ENCODE measurements at regions not wholly inside any gene's neighbourhood (a gene's known extent, or its start where the extent isn't known, plus 50 kb on each side); places are given as distances from the start of the nearest gene placed in this dataset.

- CTCF ChIA-PET: no interaction called here
- H3K27me3 Mint-ChIP-seq (ENCODE audit: unreplicated experiment): no peaks in the 10 kb centered on the region
- TF ChIP-seq CTCF (IDR thresholded peaks at IDR 0.05; ENCODE audit: unreplicated experiment): no peak
- DNase-seq: no peak
- H3K27ac Mint-ChIP-seq (ENCODE audit: unreplicated experiment): no peak overlapping the region
- no peak overlapping the region for H3K4me3 Mint-ChIP-seq (ENCODE audit: low read depth, unreplicated experiment)
- H3K9me3 Mint-ChIP-seq (ENCODE audit: low read depth, unreplicated experiment): no peaks in the 10 kb centered on the region
- BruUV-seq (replicated peaks): no TSS peak
- intact Hi-C loops (cut with micrococcal nuclease; ENCODE audit: unreplicated experiment): no loop called here
- H3K36me3 Mint-ChIP-seq (ENCODE audit: insufficient read depth, unreplicated experiment): no peaks in the 10 kb centered on the region
- H3K4me1 Mint-ChIP-seq (ENCODE audit: low read depth, unreplicated experiment): no peaks in the 10 kb centered on the region
Measured at GRCh38 chr19:30173593-30174356, 198.4 kb upstream of the ZNF536 start.

- no peaks in the 10 kb centered on the region for H3K4me1 Mint-ChIP-seq (ENCODE audit: low read depth, unreplicated experiment)
- CTCF ChIA-PET: no interaction called here
- H3K27me3 Mint-ChIP-seq (ENCODE audit: unreplicated experiment): no peaks in the 10 kb centered on the region
- peaks cover 1% of the 10 kb centered on the region for H3K9me3 Mint-ChIP-seq (ENCODE audit: low read depth, unreplicated experiment)
- H3K4me3 Mint-ChIP-seq (ENCODE audit: low read depth, unreplicated experiment): no peak overlapping the region
- DNase-seq: no peak
- TF ChIP-seq CTCF (IDR thresholded peaks at IDR 0.05; ENCODE audit: unreplicated experiment): no peak
- H3K27ac Mint-ChIP-seq (ENCODE audit: unreplicated experiment): no peak overlapping the region
- no TSS peak for BruUV-seq (replicated peaks)
- intact Hi-C loops (cut with micrococcal nuclease; ENCODE audit: unreplicated experiment): no loop called here
- no peaks in the 10 kb centered on the region for H3K36me3 Mint-ChIP-seq (ENCODE audit: insufficient read depth, unreplicated experiment)
Measured at GRCh38 chr19:30174357-30174645, 197.9 kb upstream of the ZNF536 start.

GRCh38 chr19:30174791-30175190, 197.4 kb upstream of the ZNF536 start:
- CTCF ChIA-PET: no interaction called here
- TF ChIP-seq CTCF (IDR thresholded peaks at IDR 0.05; ENCODE audit: unreplicated experiment): no peak
- H3K4me1 Mint-ChIP-seq (ENCODE audit: low read depth, unreplicated experiment): no peaks in the 10 kb centered on the region

GRCh38 chr19:30175987-30176386, 196.2 kb upstream of the ZNF536 start:
- BruUV-seq (replicated peaks): no TSS peak
- Mint-ChIP-seq H3K27me3 (ENCODE audit: unreplicated experiment) (no peaks in the 10 kb centered on the region), H3K27ac (ENCODE audit: unreplicated experiment) (no peak overlapping the region), H3K4me3 (ENCODE audit: low read depth, unreplicated experiment) (no peak overlapping the region), H3K36me3 (ENCODE audit: insufficient read depth, unreplicated experiment) (no peaks in the 10 kb centered on the region), H3K9me3 (ENCODE audit: low read depth, unreplicated experiment) (peaks cover 6% of the 10 kb centered on the region), H3K4me1 (ENCODE audit: low read depth, unreplicated experiment) (no peaks in the 10 kb centered on the region)
- intact Hi-C loops (cut with micrococcal nuclease; ENCODE audit: unreplicated experiment): no loop called here
- no peak for TF ChIP-seq CTCF (IDR thresholded peaks at IDR 0.05; ENCODE audit: unreplicated experiment)
- CTCF ChIA-PET: no interaction called here
- no peak for DNase-seq

More at GRCh38 chr19:30174791-30175190, 197.4 kb upstream of the ZNF536 start:
- DNase-seq: no peak
- no peak overlapping the region for H3K27ac Mint-ChIP-seq (ENCODE audit: unreplicated experiment)
- H3K9me3 Mint-ChIP-seq (ENCODE audit: low read depth, unreplicated experiment): peaks cover 6% of the 10 kb centered on the region
- no TSS peak for BruUV-seq (replicated peaks)
- H3K36me3 Mint-ChIP-seq (ENCODE audit: insufficient read depth, unreplicated experiment): no peaks in the 10 kb centered on the region
- intact Hi-C loops (cut with micrococcal nuclease; ENCODE audit: unreplicated experiment): no loop called here
- no peak overlapping the region for H3K4me3 Mint-ChIP-seq (ENCODE audit: low read depth, unreplicated experiment)
- no peaks in the 10 kb centered on the region for H3K27me3 Mint-ChIP-seq (ENCODE audit: unreplicated experiment)

Measured in Calu3 (cell line).